Esophagus muscularis mucosa (tissue), 4 donors: ENCODE measurements at regions not wholly inside any gene's neighbourhood (a gene's known extent, or its start where the extent isn't known, plus 50 kb on each side); places are given as distances from the start of the nearest gene placed in this dataset.

Experiments used
- CTCF ChIP-seq, 3 experiments: fragments of 200-600 bp in 2 of 3; fragments of 450-650 bp in 1 of 3; sonication (generic) in 2 of 3; IDR thresholded peaks; one replicate each; pipeline ENCODE4 v1.5.1; 2017 to 2019; ENCODE audit warnings: antibody characterized with exemption in 3 of 3, mild to moderate bottlenecking in 2 of 3, moderate library complexity in 1 of 3
- EP300 ChIP-seq: sonication (generic); formaldehyde crosslinking; IDR thresholded peaks from one replicate; pipeline ENCODE4 v1.6.1; 2017; ENCODE audit warnings: antibody characterized with exemption
- POLR2AphosphoS5 ChIP-seq, 2 donors: sonication (generic); formaldehyde crosslinking; IDR thresholded peaks; one replicate each; pipeline ENCODE4 v1.6.1; 2017; ENCODE audit warnings: antibody characterized with exemption in 2 of 2

GRCh38 chr3:25911525-25912295, 121.8 kb downstream of the OXSM start:
- TF ChIP-seq CTCF (IDR thresholded peaks at IDR 0.05) (no peak), POLR2AphosphoS5 (IDR thresholded peaks at IDR 0.05) (no peak), EP300 (no peak)
